ENCODE measurements at regions not wholly inside any gene's neighbourhood (a gene's known extent, or its start where the extent isn't known, plus 50 kb on each side); places are given as distances from the start of the nearest gene placed in this dataset.

DNA sequence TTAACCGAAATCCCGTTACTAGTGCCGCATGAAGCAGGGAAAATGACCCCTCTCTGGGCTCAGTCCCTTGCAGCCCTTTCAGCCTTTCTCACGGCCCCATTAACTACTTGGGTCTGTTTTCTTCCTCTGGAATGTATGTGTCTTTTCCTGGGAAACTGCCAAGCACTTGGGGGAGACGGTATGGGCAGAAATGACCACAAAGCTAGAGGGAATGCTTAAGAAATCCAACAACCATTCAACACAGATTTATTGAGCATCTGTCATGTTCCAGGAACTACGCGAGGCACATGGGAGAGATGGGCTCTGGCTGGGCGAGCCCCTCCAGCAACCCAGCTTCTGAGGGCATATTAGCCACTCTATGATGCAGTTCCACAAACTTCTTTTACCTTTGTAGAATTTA, 462.6 kb downstream of the BUD13 start:
- Histone ChIP-seq H3K36me3 (replicated peaks in 1 of 2) (no peaks in the 10 kb centered on the region), H3K27ac (no peak overlapping the region), H3K4me1 (replicated peaks in 1 of 2) (peaks cover 9 to 21% of the 10 kb centered on the region in 2 donors), H3K4me3 (no peak overlapping the region), H3K27me3 (no peaks in the 10 kb centered on the region), H3K9me3 (replicated peaks in 1 of 3) (no peaks in the 10 kb centered on the region)
- 71 to 88% (median 81%) methylated on average over 8 of the region's 8 CpGs for WGBS, 4 donors
- intact Hi-C loops (cut with DNase I): no loop called here
- TF ChIP-seq POLR2A (IDR thresholded peaks at IDR 0.05) (no peak), CTCF (IDR thresholded peaks at IDR 0.05) (no peak)
- DNase-seq: no peak

DNA sequence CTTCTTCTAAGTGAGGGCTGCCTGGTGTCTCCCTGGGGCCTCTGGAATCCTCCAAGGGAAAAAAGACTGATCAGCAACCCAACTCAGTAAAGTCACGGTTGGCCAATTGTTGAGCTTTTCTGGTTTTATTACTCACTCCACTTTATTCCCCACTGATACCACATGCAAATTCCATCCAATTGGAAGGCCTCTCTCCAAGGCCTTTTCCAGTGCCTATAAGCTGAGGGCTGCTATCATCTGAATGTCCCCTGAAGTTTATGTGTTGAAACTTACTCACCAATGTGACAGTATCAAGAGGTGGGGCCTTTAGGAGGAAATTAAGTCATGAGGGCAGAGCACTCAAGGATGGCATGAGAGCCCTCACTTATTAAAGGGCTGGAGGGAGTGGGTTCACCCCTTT, 463.3 kb downstream of the BUD13 start:
- no peak for DNase-seq
- Histone ChIP-seq H3K36me3 (replicated peaks in 1 of 2) (no peaks in the 10 kb centered on the region), H3K9me3 (replicated peaks in 1 of 3) (no peaks in the 10 kb centered on the region), H3K27ac (no peak overlapping the region), H3K4me1 (replicated peaks in 1 of 2) (peaks cover 9 to 21% of the 10 kb centered on the region in 2 donors), H3K4me3 (no peak overlapping the region), H3K27me3 (no peaks in the 10 kb centered on the region)
- WGBS, 4 donors: 89 to 100% (median 94%) methylated on average over 1 of the region's 1 CpG
- TF ChIP-seq POLR2A (IDR thresholded peaks at IDR 0.05) (no peak), CTCF (IDR thresholded peaks at IDR 0.05) (no peak)
- intact Hi-C loops (cut with DNase I): no loop called here

- no peak for DNase-seq
- H3K27me3 ChIP-seq: no peaks in the 10 kb centered on the region
- H3K9me3 ChIP-seq (replicated peaks in 1 of 3): no peaks in the 10 kb centered on the region
- intact Hi-C loops (cut with DNase I): no loop called here
- no peaks in the 10 kb centered on the region for H3K4me1 ChIP-seq (replicated peaks in 1 of 2)
- TF ChIP-seq POLR2A (IDR thresholded peaks at IDR 0.05) (no peak), CTCF (IDR thresholded peaks at IDR 0.05) (no peak)
- no peak overlapping the region for H3K27ac ChIP-seq
- no peak overlapping the region for H3K4me3 ChIP-seq
- 81 to 93% (median 87%) methylated on average over 1 of the region's 1 CpG for WGBS, 4 donors
- H3K36me3 ChIP-seq (replicated peaks in 1 of 2): no peaks in the 10 kb centered on the region
These were observed 470.0 kb downstream of the BUD13 start for GRCh38 chr11:116302756-116303155.

DNA sequence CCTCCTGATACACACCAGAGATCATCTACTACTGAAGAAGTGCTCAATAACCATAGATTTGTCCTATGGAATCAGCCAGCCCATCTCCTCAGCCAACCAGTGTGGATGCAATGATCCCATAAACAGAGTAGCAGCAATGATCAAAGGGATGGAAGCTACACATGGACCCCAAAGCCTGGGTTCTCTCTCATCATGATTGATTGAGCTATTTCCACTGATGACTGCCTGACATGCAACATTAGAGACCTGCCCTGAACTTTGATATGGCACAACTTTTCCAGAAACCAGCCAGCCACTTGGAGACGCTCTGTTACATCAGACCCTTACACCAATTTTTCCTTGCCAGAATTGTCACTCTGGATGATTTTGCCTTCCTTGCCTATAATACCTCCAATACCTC, 471.6 kb downstream of the BUD13 start:
- Histone ChIP-seq H3K4me1 (replicated peaks in 1 of 2) (no peaks in the 10 kb centered on the region), H3K36me3 (replicated peaks in 1 of 2) (no peaks in the 10 kb centered on the region), H3K27ac (no peak overlapping the region), H3K4me3 (no peak overlapping the region), H3K27me3 (no peaks in the 10 kb centered on the region), H3K9me3 (replicated peaks in 1 of 3) (no peaks in the 10 kb centered on the region)
- TF ChIP-seq CTCF (IDR thresholded peaks at IDR 0.05) (no peak), POLR2A (IDR thresholded peaks at IDR 0.05) (no peak)
- intact Hi-C loops (cut with DNase I): no loop called here
- 87 to 100% (median 89%) methylated on average over 1 of the region's 1 CpG for WGBS, 4 donors
- DNase-seq: no peak
